ENCODE measurements at regions not wholly inside any gene's neighbourhood (a gene's known extent, or its start where the extent isn't known, plus 50 kb on each side); places are given as distances from the start of the nearest gene placed in this dataset.

DNA sequence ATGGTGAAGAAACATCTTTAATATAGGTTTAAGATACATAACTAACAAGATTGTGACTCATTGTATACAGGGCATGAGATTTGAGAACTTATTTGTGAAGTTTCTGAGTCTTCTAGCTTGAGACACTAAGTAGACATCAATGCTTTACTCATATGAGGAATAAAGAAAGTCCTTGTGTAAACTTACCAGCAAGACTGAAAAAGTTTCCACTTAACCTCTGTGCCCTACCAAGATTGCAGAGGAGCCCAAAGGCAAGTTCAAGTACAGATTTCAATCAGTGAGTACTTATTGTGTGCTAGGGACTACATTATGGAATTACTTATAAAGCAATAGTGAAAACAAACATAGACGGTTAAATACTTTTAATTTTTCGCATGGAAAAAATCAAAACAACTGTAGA is 1041.2 kb upstream of the CELF4 start:
- DNase-seq (no peak), ATAC-seq (no peak)
- no peak overlapping the region for H3K27ac ChIP-seq (ENCODE audit: low read length)
- WGBS: 87% methylated on average over 2 of the region's 2 CpGs
- H3K4me3 ChIP-seq (ENCODE audit: low read length): no peak overlapping the region
- intact Hi-C loops (cut with DNase I): no loop called here
- no peaks in the 10 kb centered on the region for H3K4me1 ChIP-seq (ENCODE audit: control insufficient read depth, insufficient read depth, low read length)
- no peaks in the 10 kb centered on the region for H3K9me3 ChIP-seq (ENCODE audit: control insufficient read depth, low read length)
- no peaks in the 10 kb centered on the region for H3K27me3 ChIP-seq (ENCODE audit: control insufficient read depth, insufficient read depth)

DNA sequence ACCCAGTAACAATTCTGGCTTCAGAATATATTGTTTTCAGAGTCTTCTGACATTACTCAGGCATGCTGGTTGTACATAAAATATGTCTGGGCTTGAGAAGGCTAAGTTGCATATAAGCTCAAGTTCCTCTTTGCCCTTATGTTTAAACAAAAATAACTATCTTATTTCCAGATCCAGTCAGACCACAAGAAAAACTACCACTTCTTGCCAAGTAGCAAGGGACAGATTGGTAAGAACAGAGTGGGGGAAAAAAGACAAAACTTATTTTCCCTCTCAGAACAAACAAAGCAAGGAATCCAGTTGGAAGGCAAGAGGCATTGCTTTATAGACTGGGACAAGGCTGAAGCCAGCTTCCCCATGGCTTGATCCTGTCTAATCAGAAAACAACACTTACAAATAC is 1036.7 kb upstream of the CELF4 start:
- H3K9me3 ChIP-seq (ENCODE audit: control insufficient read depth, low read length): no peaks in the 10 kb centered on the region
- H3K27ac ChIP-seq (ENCODE audit: low read length): no peak overlapping the region
- no peaks in the 10 kb centered on the region for H3K27me3 ChIP-seq (ENCODE audit: control insufficient read depth, insufficient read depth)
- no peaks in the 10 kb centered on the region for H3K4me1 ChIP-seq (ENCODE audit: control insufficient read depth, insufficient read depth, low read length)
- ATAC-seq (no peak), DNase-seq (no peak)
- intact Hi-C loops (cut with DNase I): no loop called here
- no peak overlapping the region for H3K4me3 ChIP-seq (ENCODE audit: low read length)

DNA sequence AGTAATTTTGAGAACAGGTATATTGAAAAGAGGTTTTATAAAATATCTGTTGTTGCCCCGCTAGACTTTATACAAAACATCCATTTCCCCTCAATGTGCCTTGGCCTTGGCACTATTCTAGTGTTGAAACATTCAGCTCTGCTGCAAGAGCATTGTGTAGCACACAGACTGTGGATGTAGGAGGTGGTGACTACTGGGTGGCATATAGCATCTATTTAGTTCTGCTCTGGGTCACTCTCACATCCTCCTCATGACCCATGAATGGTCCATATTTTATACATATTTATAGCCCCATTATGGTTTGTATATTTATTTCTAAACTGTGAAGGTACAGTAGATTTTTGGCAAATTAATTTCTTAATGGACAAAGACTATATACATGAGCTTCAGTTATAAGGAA is 1022.0 kb upstream of the CELF4 start:
- DNase-seq (no peak), ATAC-seq (no peak)
- H3K27me3 ChIP-seq (ENCODE audit: control insufficient read depth, insufficient read depth): no peaks in the 10 kb centered on the region
- intact Hi-C loops (cut with DNase I): no loop called here
- no peaks in the 10 kb centered on the region for H3K4me1 ChIP-seq (ENCODE audit: control insufficient read depth, insufficient read depth, low read length)
- no peaks in the 10 kb centered on the region for H3K9me3 ChIP-seq (ENCODE audit: control insufficient read depth, low read length)
- 97% methylated on average over 1 of the region's 1 CpG for WGBS
- H3K27ac ChIP-seq (ENCODE audit: low read length): no peak overlapping the region
- no peak overlapping the region for H3K4me3 ChIP-seq (ENCODE audit: low read length)

DNA sequence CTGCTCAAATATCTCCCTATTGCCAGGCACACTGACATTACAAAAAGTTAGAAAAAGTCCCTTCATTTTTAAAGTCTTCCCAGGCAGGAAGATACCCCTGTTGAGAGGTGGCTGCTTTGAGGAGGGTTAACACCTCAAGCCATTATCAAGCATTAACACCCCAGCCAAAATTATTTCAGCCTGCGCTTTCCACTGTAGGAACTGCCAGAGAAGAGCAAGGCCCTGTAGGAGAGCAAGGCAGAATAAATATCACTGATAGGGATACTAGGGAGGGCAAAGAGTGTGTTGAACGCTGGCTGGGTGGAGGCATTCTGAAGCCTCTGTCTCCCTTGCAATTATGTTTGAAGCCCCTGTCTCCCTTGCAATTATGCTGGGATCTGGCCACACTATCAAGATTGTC is 1020.7 kb upstream of the CELF4 start:
- no peak overlapping the region for H3K4me3 ChIP-seq (ENCODE audit: low read length)
- intact Hi-C loops (cut with DNase I): no loop called here
- no peak overlapping the region for H3K27ac ChIP-seq (ENCODE audit: low read length)
- ATAC-seq (peak; percentile 51 to 79), DNase-seq (no peak)
- no peaks in the 10 kb centered on the region for H3K9me3 ChIP-seq (ENCODE audit: control insufficient read depth, low read length)
- WGBS: 54% methylated on average over 2 of the region's 2 CpGs
- no peaks in the 10 kb centered on the region for H3K4me1 ChIP-seq (ENCODE audit: control insufficient read depth, insufficient read depth, low read length)
- no peaks in the 10 kb centered on the region for H3K27me3 ChIP-seq (ENCODE audit: control insufficient read depth, insufficient read depth)

DNA sequence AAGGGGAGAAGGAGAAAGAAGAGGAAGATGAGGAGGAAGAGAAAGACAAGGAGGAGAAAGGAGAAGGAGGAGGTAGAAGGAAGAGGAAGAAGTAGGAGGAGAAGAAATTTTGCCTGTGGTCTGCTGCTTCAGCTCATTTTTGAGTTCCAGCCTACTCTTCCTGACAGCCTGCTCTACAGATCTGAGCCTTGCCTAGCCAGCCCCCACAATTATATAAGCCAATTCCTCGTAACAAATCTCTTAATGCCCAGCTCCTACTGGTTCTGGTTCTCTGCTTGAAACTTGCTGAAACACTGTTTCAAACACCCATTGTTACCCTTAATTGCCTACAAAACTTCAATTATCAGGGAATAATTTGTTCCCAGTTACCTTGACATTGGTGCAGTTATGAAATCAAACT is 1014.2 kb upstream of the CELF4 start:
- intact Hi-C loops (cut with DNase I): no loop called here
- Histone ChIP-seq H3K27ac (ENCODE audit: low read length) (no peak overlapping the region), H3K9me3 (ENCODE audit: control insufficient read depth, low read length) (no peaks in the 10 kb centered on the region), H3K27me3 (ENCODE audit: control insufficient read depth, insufficient read depth) (no peaks in the 10 kb centered on the region), H3K4me1 (ENCODE audit: control insufficient read depth, insufficient read depth, low read length) (no peaks in the 10 kb centered on the region), H3K4me3 (ENCODE audit: low read length) (no peak overlapping the region)
- no peak for ATAC-seq
- WGBS: 74% methylated on average over 1 of the region's 1 CpG
- no peak for DNase-seq

DNA sequence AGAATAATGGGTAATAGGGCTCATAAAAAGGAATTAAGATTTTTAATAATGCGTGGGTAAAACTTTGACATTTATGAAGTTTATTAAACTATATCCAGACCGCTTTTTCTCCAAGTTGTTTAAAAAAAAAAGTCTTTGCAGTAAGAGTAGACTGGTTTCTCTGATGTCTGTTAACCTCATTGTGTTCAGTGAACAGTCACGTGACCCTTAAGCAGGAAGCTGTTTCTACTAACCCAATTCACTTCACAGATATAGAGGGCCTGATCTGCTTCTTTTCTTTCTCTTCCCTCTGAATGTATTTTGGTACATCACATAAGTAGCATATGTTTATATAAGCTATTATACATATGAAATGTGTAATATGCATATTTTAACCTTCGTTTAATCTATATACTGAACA is 1011.3 kb upstream of the CELF4 start:
- ATAC-seq: no peak
- DNase-seq: no peak
- Histone ChIP-seq H3K4me3 (ENCODE audit: low read length) (no peak overlapping the region), H3K4me1 (ENCODE audit: control insufficient read depth, insufficient read depth, low read length) (no peaks in the 10 kb centered on the region), H3K27me3 (ENCODE audit: control insufficient read depth, insufficient read depth) (no peaks in the 10 kb centered on the region), H3K9me3 (ENCODE audit: control insufficient read depth, low read length) (no peaks in the 10 kb centered on the region), H3K27ac (ENCODE audit: low read length) (no peak overlapping the region)
- intact Hi-C loops (cut with DNase I): no loop called here
- WGBS: 76% methylated on average over 4 of the region's 4 CpGs

DNA sequence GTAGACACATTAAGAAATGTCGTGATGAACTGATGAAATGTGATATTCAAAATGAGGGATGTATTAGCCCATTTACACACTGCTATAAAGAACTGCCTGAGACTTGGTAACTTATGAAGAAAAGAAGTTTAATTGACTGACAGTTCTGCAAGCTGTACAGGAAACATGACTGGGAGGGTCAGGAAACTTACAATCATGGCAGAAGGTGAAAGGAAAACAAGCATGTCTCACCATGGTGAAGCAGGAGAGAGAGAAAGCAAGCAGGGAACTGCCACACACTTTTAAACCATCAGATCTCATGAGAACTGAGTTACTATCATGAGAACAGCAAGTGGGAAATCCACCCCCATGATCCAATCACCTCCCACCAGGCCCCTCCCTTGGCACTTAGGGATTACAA is 1010.8 kb upstream of the CELF4 start:
- no peaks in the 10 kb centered on the region for H3K9me3 ChIP-seq (ENCODE audit: control insufficient read depth, low read length)
- H3K27ac ChIP-seq (ENCODE audit: low read length): no peak overlapping the region
- DNase-seq (no peak), ATAC-seq (no peak)
- H3K27me3 ChIP-seq (ENCODE audit: control insufficient read depth, insufficient read depth): no peaks in the 10 kb centered on the region
- H3K4me3 ChIP-seq (ENCODE audit: low read length): no peak overlapping the region
- intact Hi-C loops (cut with DNase I): no loop called here
- no peaks in the 10 kb centered on the region for H3K4me1 ChIP-seq (ENCODE audit: control insufficient read depth, insufficient read depth, low read length)
- 77% methylated on average over 1 of the region's 1 CpG for WGBS

DNA sequence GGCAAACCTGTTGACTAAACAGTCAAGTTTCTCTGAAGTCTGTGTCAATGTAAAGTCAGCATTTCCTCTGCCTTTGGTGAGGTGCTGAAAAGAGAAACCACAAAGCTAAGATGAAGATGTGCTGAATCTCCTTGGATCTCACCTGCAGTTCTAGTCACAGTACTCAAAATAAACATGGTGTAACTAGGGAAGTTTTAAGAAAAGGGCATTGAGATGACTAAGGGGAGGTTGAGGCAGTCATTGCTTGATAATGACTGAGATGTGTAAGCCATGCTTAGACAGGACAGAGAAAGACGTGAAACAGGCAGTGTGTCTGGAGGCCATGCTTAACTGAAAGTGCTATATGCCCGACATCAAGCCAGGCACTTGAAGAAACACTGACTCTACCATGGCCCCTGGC is 1010.0 kb upstream of the CELF4 start:
- Histone ChIP-seq H3K4me1 (ENCODE audit: control insufficient read depth, insufficient read depth, low read length) (no peaks in the 10 kb centered on the region), H3K4me3 (ENCODE audit: low read length) (no peak overlapping the region), H3K27ac (ENCODE audit: low read length) (no peak overlapping the region), H3K27me3 (ENCODE audit: control insufficient read depth, insufficient read depth) (no peaks in the 10 kb centered on the region), H3K9me3 (ENCODE audit: control insufficient read depth, low read length) (no peaks in the 10 kb centered on the region)
- intact Hi-C loops (cut with DNase I): no loop called here
- DNase-seq: no peak
- no peak for ATAC-seq
- 91% methylated on average over 2 of the region's 2 CpGs for WGBS

DNA sequence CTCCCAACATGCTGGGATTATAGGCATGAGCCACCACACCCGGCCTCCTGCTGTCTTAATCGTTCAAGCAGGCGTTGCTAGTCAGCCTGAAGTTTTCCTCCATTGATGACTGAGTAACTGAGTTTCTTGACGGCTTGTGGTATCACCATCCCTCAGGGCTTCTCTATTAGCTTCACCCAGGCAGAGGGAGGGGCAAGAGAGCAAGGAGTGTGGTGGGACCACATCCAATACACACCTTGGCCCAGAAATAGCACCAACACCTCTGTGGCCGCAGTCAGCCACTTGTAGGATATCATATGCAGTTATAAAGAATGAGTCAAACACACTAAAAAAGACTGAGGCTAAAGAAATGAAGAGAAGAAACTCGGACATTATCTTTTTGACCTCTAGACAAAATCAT is 1009.4 kb upstream of the CELF4 start:
- intact Hi-C loops (cut with DNase I): no loop called here
- Histone ChIP-seq H3K27ac (ENCODE audit: low read length) (no peak overlapping the region), H3K4me3 (ENCODE audit: low read length) (no peak overlapping the region), H3K9me3 (ENCODE audit: control insufficient read depth, low read length) (no peaks in the 10 kb centered on the region), H3K4me1 (ENCODE audit: control insufficient read depth, insufficient read depth, low read length) (no peaks in the 10 kb centered on the region), H3K27me3 (ENCODE audit: control insufficient read depth, insufficient read depth) (no peaks in the 10 kb centered on the region)
- DNase-seq: no peak
- 88% methylated on average over 6 of the region's 6 CpGs for WGBS
- ATAC-seq: no peak

DNA sequence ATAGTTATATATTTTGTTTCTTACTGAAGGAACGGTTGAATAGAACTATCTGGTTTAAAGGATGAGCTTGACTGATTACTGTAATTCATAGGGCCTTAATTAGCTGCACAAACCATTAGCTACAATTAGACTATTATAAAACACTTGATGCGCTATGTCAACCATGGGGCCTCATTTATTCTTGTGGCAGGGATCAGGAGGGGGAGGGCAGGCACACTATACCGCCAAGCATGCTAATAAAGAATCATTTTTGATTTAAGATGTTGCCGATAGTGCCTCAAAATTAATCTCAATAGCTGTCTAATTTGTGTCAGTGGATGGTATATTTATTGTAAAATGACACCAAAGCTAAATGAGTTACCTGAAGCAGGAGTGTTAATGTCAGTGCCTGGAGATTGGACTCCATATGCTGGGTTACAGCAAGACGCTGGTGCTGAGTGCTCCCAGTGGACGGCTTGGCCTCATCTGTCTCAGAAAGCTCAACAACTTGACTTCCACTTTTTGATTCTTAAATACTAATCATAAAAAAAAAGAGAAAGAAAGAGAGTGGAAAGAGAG is 1007.0 kb upstream of the CELF4 start:
- 86% methylated on average over 6 of the region's 6 CpGs for WGBS
- DNase-seq (no peak), ATAC-seq (no peak)
- H3K4me3 ChIP-seq (ENCODE audit: low read length): no peak overlapping the region
- no peak overlapping the region for H3K27ac ChIP-seq (ENCODE audit: low read length)
- no peaks in the 10 kb centered on the region for H3K9me3 ChIP-seq (ENCODE audit: control insufficient read depth, low read length)
- intact Hi-C loops (cut with DNase I): no loop called here
- no peaks in the 10 kb centered on the region for H3K27me3 ChIP-seq (ENCODE audit: control insufficient read depth, insufficient read depth)
- no peaks in the 10 kb centered on the region for H3K4me1 ChIP-seq (ENCODE audit: control insufficient read depth, insufficient read depth, low read length)

DNA sequence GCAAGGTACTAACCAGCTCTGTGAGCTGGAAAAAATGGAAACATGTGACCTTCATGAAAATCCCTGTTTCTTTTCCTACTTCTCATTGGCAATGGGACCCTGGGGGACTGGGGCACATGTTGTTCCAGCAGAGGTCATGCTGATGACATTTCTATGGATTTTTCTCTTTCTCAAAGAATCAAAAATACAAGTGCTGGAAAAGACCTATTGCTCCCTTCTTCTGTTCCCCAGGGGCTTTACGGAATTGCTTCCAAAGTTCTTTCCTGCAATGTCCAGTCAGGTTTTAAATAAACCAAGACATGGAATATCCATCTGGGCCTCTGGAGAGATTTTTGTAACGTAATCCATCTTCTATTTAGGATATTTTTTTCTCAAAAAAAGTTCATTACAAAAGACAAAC is 1006.1 kb upstream of the CELF4 start:
- no peaks in the 10 kb centered on the region for H3K4me1 ChIP-seq (ENCODE audit: control insufficient read depth, insufficient read depth, low read length)
- no peak overlapping the region for H3K27ac ChIP-seq (ENCODE audit: low read length)
- 30% methylated on average over 2 of the region's 2 CpGs for WGBS
- no peak overlapping the region for H3K4me3 ChIP-seq (ENCODE audit: low read length)
- DNase-seq: no peak
- H3K9me3 ChIP-seq (ENCODE audit: control insufficient read depth, low read length): no peaks in the 10 kb centered on the region
- intact Hi-C loops (cut with DNase I): no loop called here
- ATAC-seq: no peak
- no peaks in the 10 kb centered on the region for H3K27me3 ChIP-seq (ENCODE audit: control insufficient read depth, insufficient read depth)

DNA sequence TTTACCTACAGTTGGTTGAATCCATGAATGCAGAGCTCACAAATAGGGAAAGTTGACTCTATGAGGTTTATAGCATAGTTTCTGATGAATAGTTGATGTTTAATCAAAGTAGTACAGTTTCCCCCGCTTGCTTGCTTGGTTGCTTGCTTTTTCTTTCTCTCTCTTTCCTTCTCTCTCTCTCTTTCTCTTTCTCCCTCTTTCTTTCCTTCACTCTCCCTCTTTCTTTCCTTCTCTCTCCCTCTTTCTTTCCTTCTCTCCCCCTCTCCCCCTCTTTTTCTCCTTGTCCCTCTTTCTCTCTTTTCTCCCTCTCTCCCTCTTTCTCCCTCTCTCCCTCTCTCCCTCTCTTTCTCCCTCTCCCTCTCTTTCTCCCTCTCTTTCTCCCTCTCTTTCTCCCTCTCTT is 999.9 kb upstream of the CELF4 start:
- no peak for DNase-seq
- H3K27ac ChIP-seq (ENCODE audit: low read length): no peak overlapping the region
- ATAC-seq: no peak
- H3K27me3 ChIP-seq (ENCODE audit: control insufficient read depth, insufficient read depth): no peaks in the 10 kb centered on the region
- H3K9me3 ChIP-seq (ENCODE audit: control insufficient read depth, low read length): no peaks in the 10 kb centered on the region
- H3K4me1 ChIP-seq (ENCODE audit: control insufficient read depth, insufficient read depth, low read length): no peaks in the 10 kb centered on the region
- H3K4me3 ChIP-seq (ENCODE audit: low read length): no peak overlapping the region
- intact Hi-C loops (cut with DNase I): no loop called here
- 90% methylated on average over 1 of the region's 1 CpG for WGBS
